Mammary epithelial cell (primary cell): ENCODE measurements at regions not wholly inside any gene's neighbourhood (a gene's known extent, or its start where the extent isn't known, plus 50 kb on each side); places are given as distances from the start of the nearest gene placed in this dataset.

Experiments used
- CTCF ChIP-seq, 2 donors: IDR thresholded peaks in 1 of 2; conservative IDR thresholded peaks in 1 of 2; 2 replicates each; pipeline ENCODE4 v1.5.1; 2011 to 2012; ENCODE audit warnings: inconsistent platforms in 2 of 2, low read length in 2 of 2, mild to moderate bottlenecking in 2 of 2, control low read depth in 1 of 2, low read depth in 1 of 2; ENCODE audit not compliant: insufficient read depth in 1 of 2; ENCODE audit errors: extremely low read depth in 1 of 2
- EZH2 ChIP-seq: IDR thresholded peaks from 2 replicates; pipeline ENCODE4 v1.6.1; 2012; ENCODE audit warnings: low read length, inconsistent platforms, borderline replicate concordance

- TF ChIP-seq CTCF (conservative IDR thresholded peaks at IDR 0.05 in 1 of 2, IDR thresholded peaks at IDR 0.05 in 1 of 2; ENCODE audit: extremely low read depth in 1 of 2, insufficient read depth in 1 of 2, low read depth in 1 of 2, low read length in 2 of 2) (peak in 1 of 2 donors; percentile 18), EZH2 (no peak)
Observed at GRCh38 chr13:50123862-50124535, 108.8 kb downstream of the KCNRG start.
